ENCODE measurements at regions not wholly inside any gene's neighbourhood (a gene's known extent, or its start where the extent isn't known, plus 50 kb on each side); places are given as distances from the start of the nearest gene placed in this dataset.

GRCh38 chr5:2905741-2906140, 154.3 kb upstream of the IRX2 start:
- POLR2A ChIA-PET (ENCODE audit: low non-redundant PET), result no interaction called here
- no peak for DNase-seq (ENCODE audit: low spot score)
- CTCF ChIA-PET, result no interaction called here
- TF ChIP-seq CTCF (conservative IDR thresholded peaks at IDR 0.05; ENCODE audit: low read depth), result no peak
- H3K27ac ChIP-seq, result no peak overlapping the region

GRCh38 chr5:2904956-2905355, 153.5 kb upstream of the IRX2 start:
- no peak for DNase-seq (ENCODE audit: low spot score)
- ChIA-PET POLR2A (ENCODE audit: low non-redundant PET) (no interaction called here), CTCF (no interaction called here)
- no peak overlapping the region for H3K27ac ChIP-seq
- no peak for TF ChIP-seq CTCF (conservative IDR thresholded peaks at IDR 0.05; ENCODE audit: low read depth)

GRCh38 chr5:2904399-2904798, 152.9 kb upstream of the IRX2 start:
- ChIA-PET CTCF (no interaction called here), POLR2A (ENCODE audit: low non-redundant PET) (no interaction called here)
- DNase-seq (ENCODE audit: low spot score), result no peak
- no peak overlapping the region for H3K27ac ChIP-seq
- TF ChIP-seq CTCF (conservative IDR thresholded peaks at IDR 0.05; ENCODE audit: low read depth), result no peak

- no peak for TF ChIP-seq CTCF (conservative IDR thresholded peaks at IDR 0.05; ENCODE audit: low read depth)
- POLR2A ChIA-PET (ENCODE audit: low non-redundant PET), result no interaction called here
- CTCF ChIA-PET, result no interaction called here
- DNase-seq (ENCODE audit: low spot score), result no peak
- no peak overlapping the region for H3K27ac ChIP-seq
These were observed 152.2 kb upstream of the IRX2 start for GRCh38 chr5:2903451-2904395.

- CTCF ChIA-PET, result no interaction called here
- no peak for DNase-seq (ENCODE audit: low spot score)
- POLR2A ChIA-PET (ENCODE audit: low non-redundant PET), result no interaction called here
- no peak overlapping the region for H3K27ac ChIP-seq
- TF ChIP-seq CTCF (conservative IDR thresholded peaks at IDR 0.05; ENCODE audit: low read depth), result no peak
These were observed 151.3 kb upstream of the IRX2 start for GRCh38 chr5:2902742-2903297.

- no peak for DNase-seq (ENCODE audit: low spot score)
- POLR2A ChIA-PET (ENCODE audit: low non-redundant PET), result interaction anchor here (0.5 kb wide), 1 partner anchor 292 kb away, joined by 3 read pairs; no protein-coding TSS in a partner anchor
- CTCF ChIA-PET, result interaction anchor here (0.7 kb wide), 1 partner anchor 1119 kb away, joined by 7 read pairs; no protein-coding TSS in a partner anchor
- H3K27ac ChIP-seq, result no peak overlapping the region
- no peak for TF ChIP-seq CTCF (conservative IDR thresholded peaks at IDR 0.05; ENCODE audit: low read depth)
These were observed 150.7 kb upstream of the IRX2 start for GRCh38 chr5:2902186-2902585.
